Fibroblast of lung (primary cell): ENCODE measurements at regions not wholly inside any gene's neighbourhood (a gene's known extent, or its start where the extent isn't known, plus 50 kb on each side); places are given as distances from the start of the nearest gene placed in this dataset.

Experiments used
- CTCF ChIP-seq, 2 donors: IDR thresholded peaks in 1 of 2; conservative IDR thresholded peaks in 1 of 2; 1 replicate in 1 of 2; 2 replicates in 1 of 2; pipeline ENCODE4 v1.5.1; 2011 to 2012; ENCODE audit warnings: low read length in 2 of 2, control low read depth in 1 of 2, inconsistent platforms in 1 of 2, low read depth in 1 of 2, mild to moderate bottlenecking in 1 of 2
- EZH2 ChIP-seq: IDR thresholded peaks from 2 replicates; pipeline ENCODE4 v1.5.1; 2012; ENCODE audit warnings: low read length, control low read depth, mild to moderate bottlenecking; ENCODE audit errors: missing control alignments

- TF ChIP-seq CTCF (conservative IDR thresholded peaks at IDR 0.05 in 1 of 2, IDR thresholded peaks at IDR 0.05 in 1 of 2; ENCODE audit: low read depth in 1 of 2, low read length in 2 of 2) = no peak
- TF ChIP-seq EZH2 = no peak
These were observed 62.0 kb upstream of the ST6GALNAC3 start for GRCh38 chr1:76012341-76013205.
